ENCODE measurements at regions not wholly inside any gene's neighbourhood (a gene's known extent, or its start where the extent isn't known, plus 50 kb on each side); places are given as distances from the start of the nearest gene placed in this dataset.
A peak's percentile ranks its signal among the peaks of the same experiment; 100 is the strongest.

- H3K4me3 ChIP-seq (ENCODE audit: low read depth, low read length), result no peak overlapping the region
- no peak for TF ChIP-seq CTCF (conservative IDR thresholded peaks at IDR 0.05; ENCODE audit: low read depth, low read length)
- peak; percentile 19 for DNase-seq (ENCODE audit: low read depth)
Measured at GRCh38 chr6:82083646-82084045, 163.9 kb downstream of the IBTK start.

- DNase-seq (ENCODE audit: low read depth), result no peak
- H3K4me3 ChIP-seq (ENCODE audit: low read depth, low read length), result no peak overlapping the region
- TF ChIP-seq CTCF (conservative IDR thresholded peaks at IDR 0.05; ENCODE audit: low read depth, low read length), result no peak
Measured at GRCh38 chr6:82080767-82081166, 166.8 kb downstream of the IBTK start.

- H3K4me3 ChIP-seq (ENCODE audit: low read depth, low read length), result no peak overlapping the region
- TF ChIP-seq CTCF (conservative IDR thresholded peaks at IDR 0.05; ENCODE audit: low read depth, low read length), result no peak
- DNase-seq (ENCODE audit: low read depth), result no peak
Measured at GRCh38 chr6:82078286-82078908, 169.1 kb downstream of the IBTK start.

- DNase-seq (ENCODE audit: low read depth), result no peak
- peak; percentile 11 for TF ChIP-seq CTCF (conservative IDR thresholded peaks at IDR 0.05; ENCODE audit: low read depth, low read length)
- no peak overlapping the region for H3K4me3 ChIP-seq (ENCODE audit: low read depth, low read length)
Measured at GRCh38 chr6:82076916-82077315, 170.6 kb downstream of the IBTK start.

GRCh38 chr6:82074556-82074955 is 173.0 kb downstream of the IBTK start:
- no peak overlapping the region for H3K4me3 ChIP-seq (ENCODE audit: low read depth, low read length)
- DNase-seq (ENCODE audit: low read depth), result no peak
- TF ChIP-seq CTCF (conservative IDR thresholded peaks at IDR 0.05; ENCODE audit: low read depth, low read length), result no peak

GRCh38 chr6:82073484-82073883 is 174.1 kb downstream of the IBTK start:
- TF ChIP-seq CTCF (conservative IDR thresholded peaks at IDR 0.05; ENCODE audit: low read depth, low read length), result no peak
- DNase-seq (ENCODE audit: low read depth), result no peak
- no peak overlapping the region for H3K4me3 ChIP-seq (ENCODE audit: low read depth, low read length)

- no peak for TF ChIP-seq CTCF (conservative IDR thresholded peaks at IDR 0.05; ENCODE audit: low read depth, low read length)
- no peak overlapping the region for H3K4me3 ChIP-seq (ENCODE audit: low read depth, low read length)
- peak; percentile 76 for DNase-seq (ENCODE audit: low read depth)
Measured at GRCh38 chr6:82072751-82073150, 174.8 kb downstream of the IBTK start.
